HG03064 (cell line): ENCODE measurements at regions not wholly inside any gene's neighbourhood (a gene's known extent, or its start where the extent isn't known, plus 50 kb on each side); places are given as distances from the start of the nearest gene placed in this dataset.
A peak's percentile ranks its signal among the peaks of the same experiment; 100 is the strongest.
"Not testable (repeated sequence)": the region's sequence is repeated elsewhere in the genome, so short reads cannot be mapped to it uniquely, and the experiment has no call there.

ENCODE experiments used
- ATAC-seq: cut with Tn5 transposase; IDR thresholded peaks from one replicate; pipeline ENCODE4 v1.9.1; 2021; ENCODE audit warnings: low read depth; ENCODE audit not compliant: unreplicated experiment

- ATAC-seq = no peak
These were observed 191.5 kb downstream of the OTUD1 start for GRCh38 chr10:23630376-23630775.

DNA sequence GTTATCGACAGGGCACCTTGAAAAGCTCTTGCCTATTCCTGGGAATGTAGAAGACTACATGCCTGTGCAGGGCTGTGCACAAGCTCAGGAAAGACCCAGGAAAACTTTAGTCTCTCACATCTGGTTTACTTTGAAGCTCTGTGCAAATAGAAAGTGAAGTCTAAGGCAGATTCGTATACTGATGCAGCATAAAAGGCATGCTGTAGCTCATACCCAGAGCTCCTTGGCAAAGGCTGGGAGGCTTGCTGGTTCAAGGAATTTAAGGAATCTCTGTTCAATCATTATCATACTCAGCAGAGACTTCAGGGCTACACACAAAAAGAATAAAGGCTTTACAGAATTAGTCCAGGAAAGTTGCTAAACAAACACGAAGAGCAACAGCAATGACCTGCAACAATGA, 192.0 kb downstream of the OTUD1 start:
- ATAC-seq = no peak

DNA sequence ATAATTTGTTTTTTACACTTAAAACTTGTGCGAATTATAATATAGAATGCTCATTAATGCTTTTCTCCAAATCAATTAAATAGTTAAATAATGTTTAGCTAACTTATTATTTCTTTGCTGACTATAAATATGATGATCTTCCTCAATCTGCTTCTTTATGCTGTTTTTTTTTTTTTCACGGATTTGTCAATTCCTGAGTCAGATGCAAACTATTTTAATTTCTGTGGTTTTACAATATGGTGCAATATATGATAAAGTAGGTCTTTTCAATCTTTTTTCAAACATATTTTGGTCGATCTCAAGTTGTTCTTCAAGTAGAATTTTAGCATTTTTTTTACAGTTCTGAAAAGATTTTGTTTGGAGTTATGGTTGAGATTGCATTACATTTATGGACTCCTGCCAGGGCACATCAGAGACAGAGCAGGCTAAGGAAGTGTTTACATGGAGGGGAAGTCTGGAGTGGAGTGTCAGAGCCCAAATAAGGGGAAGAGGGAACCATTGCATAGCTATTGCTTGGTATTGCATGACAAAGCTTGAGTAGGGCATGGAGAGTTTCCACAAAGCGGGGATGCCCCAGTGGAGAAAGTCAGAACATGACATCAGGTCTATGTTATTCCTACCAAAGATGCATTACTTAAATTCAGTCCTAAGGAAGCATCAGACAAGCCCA, 204.4 kb downstream of the OTUD1 start:
- no peak for ATAC-seq

DNA sequence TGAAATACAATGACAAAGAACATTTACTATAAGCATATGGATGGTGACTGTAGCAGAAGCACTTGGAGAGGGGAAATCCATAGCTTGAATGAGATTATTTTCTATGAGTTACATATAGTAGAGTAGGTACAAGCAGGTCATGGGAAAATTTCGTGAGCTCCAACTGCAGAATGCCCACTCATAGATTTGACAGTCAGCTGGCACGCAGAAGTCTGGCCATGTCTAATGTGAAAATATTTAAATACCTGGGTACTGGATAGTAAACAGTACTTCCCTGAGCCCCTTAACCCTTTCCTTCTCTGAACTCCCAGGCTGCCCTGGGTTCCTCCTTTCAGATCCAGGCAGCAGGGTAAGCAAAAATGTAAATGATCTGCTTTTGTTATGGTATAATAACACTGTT, 209.7 kb downstream of the OTUD1 start:
- ATAC-seq = no peak

DNA sequence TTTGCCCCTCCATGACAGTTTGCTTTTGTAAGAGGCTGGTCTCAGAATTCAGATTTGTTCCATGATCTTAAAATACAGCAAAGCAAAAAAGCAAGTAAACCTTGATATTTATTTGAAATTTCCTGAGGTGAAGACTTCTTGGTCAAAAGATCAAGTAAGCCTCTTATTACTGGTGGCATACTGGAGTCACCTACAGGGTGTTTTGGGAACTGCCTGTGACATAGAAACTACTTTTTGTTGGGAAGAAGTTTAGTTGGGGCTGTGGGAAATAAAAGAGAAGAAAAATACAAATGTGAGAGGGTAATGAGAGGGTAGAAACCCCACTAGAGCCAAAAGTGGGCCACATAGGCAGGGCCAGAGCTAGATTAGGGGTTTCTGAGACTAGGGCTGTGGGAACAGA, 217.9 kb downstream of the OTUD1 start:
- no peak for ATAC-seq

DNA sequence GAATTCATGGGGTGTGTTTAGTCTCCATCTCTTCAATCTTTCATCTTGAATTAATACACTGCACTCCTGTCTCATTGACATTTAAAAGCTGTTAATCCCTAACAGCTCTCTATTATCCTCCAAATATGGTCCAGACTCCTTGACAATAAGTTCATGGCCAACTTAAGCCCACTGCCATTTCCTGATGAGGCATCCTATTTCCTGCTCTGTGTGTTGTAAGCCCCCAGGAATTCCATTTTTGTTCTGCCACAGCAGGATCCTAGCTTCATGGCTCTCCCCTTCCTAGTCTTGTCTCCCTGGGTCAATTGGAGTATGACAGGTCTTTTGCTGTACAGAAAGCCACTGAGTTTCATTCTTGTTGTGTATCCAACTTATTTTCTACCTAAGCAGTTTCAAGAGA, 218.8 kb downstream of the OTUD1 start:
- no peak for ATAC-seq

GRCh38 chr10:23671866-23672265, 233.0 kb downstream of the OTUD1 start:
- ATAC-seq = not testable (repeated sequence)

GRCh38 chr10:23675585-23675984, 236.7 kb downstream of the OTUD1 start:
- no peak for ATAC-seq

GRCh38 chr10:23676296-23676695, 237.4 kb downstream of the OTUD1 start:
- no peak for ATAC-seq

DNA sequence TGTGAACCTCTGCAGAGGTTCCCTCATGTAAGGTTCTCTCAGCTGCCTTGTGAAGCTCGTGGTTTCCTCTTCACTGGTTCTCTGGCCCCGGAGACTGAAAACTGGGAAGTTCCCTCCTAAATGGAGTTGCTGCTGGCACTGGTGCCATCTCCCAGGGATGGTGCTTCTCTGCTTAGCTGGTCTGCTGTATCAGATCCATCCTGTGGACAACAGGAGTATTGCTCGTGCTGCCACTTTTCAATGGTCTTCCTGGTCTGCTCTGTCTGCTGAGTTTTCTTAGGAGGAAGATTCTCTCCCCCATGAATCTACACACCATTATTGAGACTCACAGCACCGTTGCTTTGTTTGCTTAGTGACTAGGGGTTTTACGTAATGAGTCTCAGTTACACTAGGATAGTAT, 247.8 kb downstream of the OTUD1 start:
- no peak for ATAC-seq

DNA sequence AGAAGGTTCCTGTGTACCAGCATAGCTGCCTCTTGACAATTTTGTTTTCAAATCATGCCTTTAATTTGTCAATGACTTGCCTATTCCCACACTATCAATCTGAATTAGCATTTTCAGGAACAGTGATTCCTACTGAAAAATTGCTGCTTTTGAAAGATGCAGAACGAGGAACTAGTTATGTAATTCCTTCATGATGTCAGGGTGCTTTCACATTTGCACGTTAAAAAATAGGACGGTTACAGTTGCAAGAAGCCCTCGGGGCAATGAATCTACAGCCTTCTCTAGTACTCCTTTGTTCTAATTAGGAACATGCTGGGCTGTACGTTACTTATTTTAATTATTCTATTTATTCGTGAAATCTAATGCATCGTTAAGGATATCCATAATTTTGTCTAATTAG, 253.9 kb downstream of the OTUD1 start:
- no peak for ATAC-seq

- ATAC-seq = no peak
These were observed 254.6 kb downstream of the OTUD1 start for GRCh38 chr10:23693501-23693901.

DNA sequence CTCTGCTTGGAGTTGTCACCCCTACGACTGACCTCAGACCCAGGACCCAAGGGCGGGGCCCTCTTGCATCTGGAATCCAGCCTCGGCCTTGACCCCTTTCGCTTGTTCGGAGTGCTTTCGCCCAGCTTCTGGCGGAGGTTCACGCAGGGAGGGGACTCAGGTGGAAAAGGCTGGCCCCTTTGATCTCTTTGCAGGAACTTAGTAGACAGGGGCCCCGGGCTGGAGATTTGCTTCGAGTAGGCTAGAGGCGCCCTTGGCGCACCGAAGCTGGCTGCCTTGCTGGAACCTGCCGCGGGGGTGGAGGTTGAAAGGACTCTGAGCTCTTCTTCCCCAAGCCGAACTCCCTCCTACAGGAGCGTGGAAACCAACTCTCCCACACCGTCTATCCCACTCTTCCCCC, 255.1 kb downstream of the OTUD1 start:
- ATAC-seq = no peak

DNA sequence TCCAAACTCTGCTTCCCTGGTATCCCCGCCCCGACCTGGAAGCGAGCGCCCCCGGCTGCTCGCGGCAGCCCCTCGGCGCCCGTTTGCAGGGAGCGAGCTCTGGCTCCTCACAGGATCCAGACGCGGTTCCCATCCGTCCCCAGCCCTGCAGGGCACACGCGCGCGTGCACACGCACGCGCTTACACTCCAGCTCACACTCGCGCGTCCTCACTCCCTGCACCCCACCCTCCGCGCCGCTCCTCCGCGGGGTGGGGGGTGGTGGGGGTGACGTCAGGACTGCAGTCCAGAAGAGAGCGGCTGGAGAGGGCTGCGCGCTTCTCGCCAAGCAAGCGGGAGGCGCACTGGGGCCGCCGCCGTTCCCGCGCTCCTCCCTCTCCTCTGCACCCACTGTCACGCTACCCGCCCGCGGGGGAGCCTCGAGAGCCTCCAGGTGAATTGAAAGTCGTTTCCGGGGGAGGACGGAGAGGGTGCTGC, 255.6 kb downstream of the OTUD1 start:
- no peak for ATAC-seq

- ATAC-seq = no peak
These were observed 256.3 kb downstream of the OTUD1 start for GRCh38 chr10:23694921-23695824.

- no peak for ATAC-seq
These were observed 257.0 kb downstream of the OTUD1 start for GRCh38 chr10:23695825-23696420.

- no peak for ATAC-seq
These were observed 257.6 kb downstream of the OTUD1 start for GRCh38 chr10:23696476-23696875.

- ATAC-seq = peak; percentile 81
These were observed 264.1 kb downstream of the OTUD1 start for GRCh38 chr10:23702977-23703414.

DNA sequence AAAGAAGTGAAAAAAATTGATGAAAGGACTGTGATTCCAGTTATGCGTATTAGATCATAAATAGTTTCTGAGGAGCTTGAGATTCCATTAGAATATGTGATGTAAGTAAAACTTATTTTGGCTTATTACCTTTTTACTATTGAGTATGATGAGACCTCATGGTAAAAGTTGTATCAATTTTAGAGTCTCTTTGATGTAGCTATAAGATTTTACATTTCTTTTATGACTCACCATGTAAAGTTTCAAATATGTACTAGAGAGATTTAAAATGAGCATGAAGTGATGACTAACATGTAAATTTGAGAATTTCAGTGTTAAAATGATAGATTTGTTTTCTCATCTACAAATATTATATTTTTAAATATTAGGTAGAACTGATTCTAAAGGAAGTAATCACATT, 276.5 kb downstream of the OTUD1 start:
- ATAC-seq = no peak

- no peak for ATAC-seq
These were observed 279.0 kb downstream of the OTUD1 start for GRCh38 chr10:23717913-23718312.

GRCh38 chr10:23718946-23719345, 280.1 kb downstream of the OTUD1 start:
- ATAC-seq = no peak
